GM12891 (cell line): ENCODE measurements at regions not wholly inside any gene's neighbourhood (a gene's known extent, or its start where the extent isn't known, plus 50 kb on each side); places are given as distances from the start of the nearest gene placed in this dataset.

Source experiments
- DNase-seq: peaks from one replicate; pipeline ENCODE4 v3.0.0; 2011; ENCODE audit warnings: low spot score; ENCODE audit not compliant: insufficient read length
- FAIRE-seq: peaks from 2 replicates; lab custom pipeline; 2011; peaks lifted over from hg19 to GRCh38; lab: Jason Lieb, UNC
- PAX5 ChIP-seq: IDR thresholded peaks from 2 replicates; pipeline ENCODE4 v1.6.1; 2011; ENCODE audit warnings: low read length, moderate library complexity, mild to moderate bottlenecking; ENCODE audit not compliant: insufficient read depth, severe bottlenecking
- POLR2A ChIP-seq: IDR thresholded peaks from 2 replicates; pipeline ENCODE4 v1.6.1; 2011; ENCODE audit warnings: low read depth, low read length, control low read depth
- POLR2AphosphoS5 ChIP-seq: IDR thresholded peaks from 2 replicates; pipeline ENCODE4 v1.6.1; 2011; ENCODE audit warnings: low read depth, low read length, control low read depth
- POU2F2 ChIP-seq: IDR thresholded peaks from 2 replicates; pipeline ENCODE4 v1.6.1; 2011; ENCODE audit warnings: low read depth, mild to moderate bottlenecking, control low read depth, low read length, moderate library complexity
- SPI1 ChIP-seq: IDR thresholded peaks from 2 replicates; pipeline ENCODE4 v1.6.1; 2011; ENCODE audit warnings: low read depth, low read length, control low read depth
- TAF1 ChIP-seq: IDR thresholded peaks from 2 replicates; pipeline ENCODE4 v1.6.1; 2011; ENCODE audit warnings: low read depth, low read length, control low read depth

DNA sequence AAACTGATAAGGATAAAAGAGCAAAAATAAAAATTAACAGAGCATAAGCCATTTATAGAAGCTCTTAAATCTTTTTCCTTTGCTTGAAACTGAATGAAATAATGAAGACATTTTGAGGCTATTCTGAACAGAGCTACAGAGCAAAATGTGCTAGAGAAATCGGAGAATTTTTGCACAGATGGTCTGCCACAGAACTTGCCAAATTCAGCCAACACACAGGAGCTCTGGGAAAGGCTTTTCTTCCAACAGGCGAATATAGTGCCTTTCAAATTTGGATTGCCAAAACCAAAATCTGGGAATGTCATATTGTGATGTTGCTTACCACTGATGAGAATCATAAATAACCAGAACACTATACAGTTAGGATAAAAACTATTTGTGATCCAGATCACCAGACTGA lies 406.3 kb downstream of the RPL10L start:
- no peak for TF ChIP-seq POLR2AphosphoS5
- TF ChIP-seq POLR2A = no peak
- TF ChIP-seq PAX5 = no peak
- no peak for TF ChIP-seq SPI1
- TF ChIP-seq POU2F2 = no peak
- no peak for TF ChIP-seq TAF1
- FAIRE-seq = no peak
- DNase-seq = no peak

DNA sequence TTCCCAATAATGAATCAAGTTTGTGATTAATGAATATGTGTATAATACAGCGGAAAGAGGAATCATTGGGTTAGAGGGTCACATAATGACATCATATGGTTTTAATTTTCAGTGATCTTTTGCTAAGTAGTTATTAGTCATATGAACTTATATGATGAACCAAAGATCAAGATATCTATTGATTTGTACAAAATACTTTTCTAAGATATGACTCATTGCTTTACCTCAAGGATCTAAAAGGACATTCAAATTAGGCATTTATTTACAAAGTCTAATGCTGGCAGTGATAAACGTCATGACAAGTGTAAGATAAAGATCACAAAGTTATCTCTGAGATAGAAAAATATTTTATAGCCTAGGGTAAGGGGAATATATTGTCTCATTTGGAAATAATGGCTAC lies 417.8 kb downstream of the RPL10L start:
- DNase-seq (no peak), FAIRE-seq (no peak)
- no peak for TF ChIP-seq POLR2AphosphoS5
- TF ChIP-seq POLR2A = no peak
- no peak for TF ChIP-seq TAF1
- TF ChIP-seq PAX5 = no peak
- TF ChIP-seq SPI1 = no peak
- TF ChIP-seq POU2F2 = no peak

DNA sequence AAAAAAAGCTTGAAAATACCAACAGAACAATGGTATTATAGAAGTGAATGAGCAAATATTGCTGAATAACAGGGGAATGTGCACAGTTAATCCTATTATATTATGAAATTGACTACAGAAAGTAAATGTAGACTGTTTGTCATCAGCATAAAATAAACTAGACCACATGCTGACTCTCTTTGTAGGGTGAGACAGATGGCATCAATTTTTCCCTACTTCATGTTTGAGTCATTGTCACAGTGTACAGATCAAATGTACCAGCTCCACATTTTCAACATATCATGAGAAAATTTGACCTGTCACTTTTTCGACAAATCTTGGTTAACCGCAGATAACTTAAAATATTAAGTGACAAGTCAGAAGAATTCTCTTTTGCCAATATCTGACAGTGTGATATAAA lies 421.0 kb downstream of the RPL10L start:
- TF ChIP-seq POLR2AphosphoS5 = no peak
- no peak for TF ChIP-seq POU2F2
- no peak for TF ChIP-seq POLR2A
- DNase-seq = no peak
- no peak for FAIRE-seq

DNA sequence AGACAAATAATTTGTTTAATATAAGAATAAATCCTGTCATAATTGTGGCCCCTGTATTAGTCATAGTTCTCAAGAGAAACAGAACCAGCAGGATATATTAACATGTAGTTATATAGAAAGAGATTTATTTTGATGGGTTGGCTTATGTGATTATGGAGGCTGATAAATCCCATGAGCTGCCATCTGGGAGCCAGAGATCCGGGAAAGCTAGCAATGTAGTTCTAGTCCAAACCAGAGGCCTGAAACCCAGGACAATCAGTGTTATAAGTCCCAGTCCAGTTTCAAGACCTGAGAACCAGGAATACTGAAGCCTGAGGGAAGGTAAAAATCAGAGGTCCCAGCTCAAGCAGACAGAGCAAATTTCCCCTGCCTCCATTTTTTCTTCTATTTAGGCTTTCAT lies 435.8 kb downstream of the RPL10L start:
- TF ChIP-seq TAF1 = no peak
- no peak for TF ChIP-seq SPI1
- TF ChIP-seq POLR2AphosphoS5 = no peak
- TF ChIP-seq PAX5 = no peak
- TF ChIP-seq POU2F2 = no peak
- TF ChIP-seq POLR2A = no peak
- FAIRE-seq (no peak), DNase-seq (no peak)

DNA sequence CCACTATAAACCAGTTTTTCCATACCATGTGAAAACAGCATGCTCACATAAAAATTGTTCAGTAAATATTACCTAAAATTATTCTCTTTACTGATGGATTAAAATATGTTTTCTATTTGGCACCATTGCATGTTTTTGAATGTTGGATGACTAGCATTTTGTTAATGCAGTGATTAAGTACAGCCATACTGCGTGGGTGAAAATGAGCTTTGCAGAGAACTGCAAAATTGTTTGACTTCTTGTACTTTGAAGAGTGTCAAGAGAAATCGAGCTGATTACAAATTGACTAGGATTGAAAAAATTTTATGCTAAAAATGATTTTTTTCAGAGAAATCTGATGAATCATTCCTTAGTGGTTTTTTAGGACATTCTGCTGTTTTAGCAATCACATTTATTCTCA lies 452.9 kb downstream of the RPL10L start:
- TF ChIP-seq PAX5 (no peak), SPI1 (no peak), POU2F2 (no peak), POLR2AphosphoS5 (no peak), POLR2A (no peak), TAF1 (no peak)
- FAIRE-seq = no peak
- no peak for DNase-seq

DNA sequence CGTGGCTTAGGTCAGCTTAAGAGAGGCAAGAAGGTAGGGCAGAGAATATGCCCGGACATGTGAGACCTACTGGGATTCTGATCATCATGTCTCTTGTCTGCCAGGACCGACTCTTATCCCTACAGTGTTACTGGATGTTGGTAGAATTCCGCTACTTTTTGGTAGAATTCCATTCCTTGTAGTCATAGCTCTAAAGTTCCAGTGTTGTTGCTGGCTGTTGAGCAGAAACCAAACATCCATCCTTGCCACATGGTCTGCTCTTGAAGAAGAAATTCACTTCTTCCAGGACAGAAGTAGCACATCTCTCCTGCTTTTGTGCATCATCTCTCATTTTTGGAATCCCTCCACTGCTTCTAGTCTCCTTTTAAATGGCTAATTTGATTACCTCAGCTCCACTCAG lies 453.7 kb downstream of the RPL10L start:
- DNase-seq (no peak), FAIRE-seq (no peak)
- no peak for TF ChIP-seq POLR2AphosphoS5
- no peak for TF ChIP-seq POU2F2
- no peak for TF ChIP-seq PAX5
- no peak for TF ChIP-seq TAF1
